Neural progenitor cell (in vitro differentiated cells): ENCODE measurements at regions not wholly inside any gene's neighbourhood (a gene's known extent, or its start where the extent isn't known, plus 50 kb on each side); places are given as distances from the start of the nearest gene placed in this dataset.

ENCODE experiments used
- DNase-seq: peaks from one replicate; pipeline ENCODE4 v3.0.0-alpha.2; 2016; ENCODE audit warnings: low spot score
- H2AFZ ChIP-seq: fragments of 200-600 bp; sonication (generic); replicated peaks from 2 replicates; pipeline ENCODE4 v1.6.1; 2016; ENCODE audit warnings: antibody characterized with exemption
- H3F3A ChIP-seq: fragments of 200-600 bp; sonication (generic); 2 replicates; pipeline ENCODE4 v1.6.1; 2016; ENCODE audit warnings: antibody characterized with exemption, low read depth
- H3K27ac ChIP-seq: fragments of 200-600 bp; sonication (generic); 2 replicates; pipeline ENCODE4 v1.5.1; 2016; ENCODE audit warnings: mild to moderate bottlenecking
- H3K27me3 ChIP-seq: fragments of 200-600 bp; sonication (generic); 2 replicates; pipeline ENCODE4 v1.6.1; 2016; ENCODE audit warnings: mild to moderate bottlenecking, moderate library complexity
- H3K36me3 ChIP-seq: fragments of 200-600 bp; sonication (generic); 2 replicates; pipeline ENCODE4 v1.5.1; 2016
- H3K4me1 ChIP-seq: fragments of 200-600 bp; sonication (generic); 2 replicates; pipeline ENCODE4 v1.6.1; 2016; ENCODE audit warnings: mixed run types
- H3K4me2 ChIP-seq: fragments of 200-600 bp; sonication (generic); 2 replicates; pipeline ENCODE4 v1.6.1; 2016
- H3K4me3 ChIP-seq: fragments of 200-600 bp; sonication (generic); 2 replicates; pipeline ENCODE4 v1.5.1; 2016
- H3K79me2 ChIP-seq: fragments of 200-600 bp; sonication (generic); 2 replicates; pipeline ENCODE4 v1.6.1; 2016; ENCODE audit warnings: low read depth
- H3K9ac ChIP-seq: fragments of 200-600 bp; sonication (generic); 2 replicates; pipeline ENCODE4 v1.6.1; 2016
- H3K9me3 ChIP-seq: fragments of 200-600 bp; sonication (generic); 2 replicates; pipeline ENCODE4 v1.5.1; 2016; ENCODE audit warnings: low read depth
- H4K20me1 ChIP-seq: fragments of 200-600 bp; sonication (generic); 2 replicates; pipeline ENCODE4 v1.6.1; 2016; ENCODE audit warnings: low read depth
- H3K27ac Mint-ChIP-seq: 3 replicates; pipeline ENCODE4 v1.8.0; 2021; ENCODE audit warnings: mixed read lengths
- H3K27me3 Mint-ChIP-seq: 2 replicates; pipeline ENCODE4 v1.8.0; 2022; ENCODE audit warnings: low read depth, mild to moderate bottlenecking, inconsistent platforms, moderate library complexity, mixed read lengths; ENCODE audit not compliant: insufficient read depth
- H3K36me3 Mint-ChIP-seq: 3 replicates; pipeline ENCODE4 v1.8.0; 2021; ENCODE audit warnings: mixed read lengths
- H3K4me1 Mint-ChIP-seq: 3 replicates; pipeline ENCODE4 v1.8.0; 2021; ENCODE audit warnings: mixed read lengths
- H3K4me3 Mint-ChIP-seq: 3 replicates; pipeline ENCODE4 v1.8.0; 2021; ENCODE audit warnings: mild to moderate bottlenecking, moderate library complexity, mixed read lengths
- H3K9me3 Mint-ChIP-seq: 3 replicates; pipeline ENCODE4 v1.8.0; 2020; ENCODE audit warnings: mixed read lengths
- EZH2 ChIP-seq: fragments of 200-600 bp; sonication (generic); IDR thresholded peaks from 2 replicates; pipeline ENCODE4 v1.6.1; 2017; ENCODE audit warnings: antibody characterized with exemption, mild to moderate bottlenecking, moderate library complexity
- EZH2phosphoT487 ChIP-seq: fragments of 200-600 bp; sonication (generic); IDR thresholded peaks from 2 replicates; pipeline ENCODE4 v1.6.1; 2017; ENCODE audit warnings: antibody characterized with exemption
- TF ChIP-seq, protein P1 (sequence below): fragments of 200-600 bp; sonication (generic); IDR thresholded peaks from 2 replicates; pipeline ENCODE4 v1.5.1; 2017; ENCODE audit warnings: antibody characterized with exemption, mild to moderate bottlenecking

DNA sequence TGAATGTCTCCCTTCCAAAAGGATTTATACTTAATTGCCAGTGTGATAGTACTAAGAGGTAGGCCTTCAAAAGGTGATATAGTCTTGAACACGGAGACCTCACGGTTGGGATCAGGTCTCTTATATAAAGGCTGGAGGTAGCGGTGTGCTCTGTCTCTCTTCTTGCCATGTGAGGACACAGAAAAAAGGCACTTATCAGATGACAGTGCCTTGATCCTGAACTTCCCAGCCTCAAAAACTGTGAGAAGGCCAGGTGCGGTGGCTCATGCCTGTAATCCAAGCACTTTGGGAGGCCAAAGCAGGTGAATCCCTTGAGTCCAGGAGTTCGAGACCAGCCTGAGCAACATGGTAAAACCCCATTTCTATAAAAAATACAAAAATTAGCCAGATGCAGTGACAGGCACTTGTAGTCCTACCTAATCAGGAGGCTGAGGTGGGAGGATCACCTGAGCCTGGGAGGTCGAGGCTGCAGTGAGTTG, 108.9 kb upstream of the TOP3B start:
- no peaks in the 10 kb centered on the region for H3K4me1 Mint-ChIP-seq
- H3K27me3 Mint-ChIP-seq, result no peaks in the 10 kb centered on the region
- no peaks in the 10 kb centered on the region for H3K9me3 Mint-ChIP-seq

DNA sequence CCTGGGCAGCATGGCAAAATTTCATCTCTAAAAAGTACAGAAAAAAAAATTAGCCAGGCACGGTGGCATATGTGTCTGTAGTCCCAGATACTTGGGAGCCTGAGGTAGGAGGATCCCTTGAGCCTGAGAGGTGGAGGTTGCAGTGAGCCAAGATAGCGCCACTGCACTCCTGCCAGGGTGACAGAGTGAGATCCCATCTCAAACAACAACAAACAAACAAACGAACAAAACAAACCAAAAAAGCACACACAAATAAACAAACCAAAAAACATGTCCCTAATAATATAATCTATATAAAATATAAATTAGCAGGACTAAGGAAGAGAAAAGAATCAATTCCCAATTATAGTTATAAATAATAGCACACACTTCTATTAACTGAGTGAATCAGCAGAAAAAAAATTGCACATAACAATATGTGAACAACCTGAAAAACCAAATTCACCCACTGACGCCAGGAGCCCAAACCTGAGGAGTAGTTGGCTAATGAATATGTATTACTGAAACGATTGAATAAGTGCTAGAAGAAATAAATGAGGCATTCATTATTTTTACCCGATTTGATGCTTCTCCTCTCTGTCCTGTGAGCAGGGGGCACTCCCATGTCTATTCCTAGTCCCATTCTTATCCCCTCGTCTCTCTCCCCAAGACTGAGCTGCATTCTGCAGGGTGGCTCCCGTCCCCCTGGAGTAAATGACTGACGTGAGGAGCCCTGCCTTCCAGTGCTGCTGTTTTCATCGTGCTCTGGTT, 108.2 kb upstream of the TOP3B start:
- H3K9ac ChIP-seq, result no peak overlapping the region
- H3K9me3 ChIP-seq, result no peaks in the 10 kb centered on the region
- no peaks in the 10 kb centered on the region for H3K9me3 Mint-ChIP-seq
- no peaks in the 10 kb centered on the region for H4K20me1 ChIP-seq
- no peak overlapping the region for H3K27ac Mint-ChIP-seq
- no peaks in the 10 kb centered on the region for H3K79me2 ChIP-seq
- H3K36me3 Mint-ChIP-seq, result no peaks in the 10 kb centered on the region
- H3K36me3 ChIP-seq, result no peaks in the 10 kb centered on the region
- no peaks in the 10 kb centered on the region for H3K4me1 ChIP-seq
- TF ChIP-seq EZH2phosphoT487 (no peak), EZH2 (no peak)
- TF ChIP-seq, protein P1, sequence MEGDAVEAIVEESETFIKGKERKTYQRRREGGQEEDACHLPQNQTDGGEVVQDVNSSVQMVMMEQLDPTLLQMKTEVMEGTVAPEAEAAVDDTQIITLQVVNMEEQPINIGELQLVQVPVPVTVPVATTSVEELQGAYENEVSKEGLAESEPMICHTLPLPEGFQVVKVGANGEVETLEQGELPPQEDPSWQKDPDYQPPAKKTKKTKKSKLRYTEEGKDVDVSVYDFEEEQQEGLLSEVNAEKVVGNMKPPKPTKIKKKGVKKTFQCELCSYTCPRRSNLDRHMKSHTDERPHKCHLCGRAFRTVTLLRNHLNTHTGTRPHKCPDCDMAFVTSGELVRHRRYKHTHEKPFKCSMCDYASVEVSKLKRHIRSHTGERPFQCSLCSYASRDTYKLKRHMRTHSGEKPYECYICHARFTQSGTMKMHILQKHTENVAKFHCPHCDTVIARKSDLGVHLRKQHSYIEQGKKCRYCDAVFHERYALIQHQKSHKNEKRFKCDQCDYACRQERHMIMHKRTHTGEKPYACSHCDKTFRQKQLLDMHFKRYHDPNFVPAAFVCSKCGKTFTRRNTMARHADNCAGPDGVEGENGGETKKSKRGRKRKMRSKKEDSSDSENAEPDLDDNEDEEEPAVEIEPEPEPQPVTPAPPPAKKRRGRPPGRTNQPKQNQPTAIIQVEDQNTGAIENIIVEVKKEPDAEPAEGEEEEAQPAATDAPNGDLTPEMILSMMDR, result no peak
- DNase-seq, result no peak
- no peaks in the 10 kb centered on the region for H3K4me1 Mint-ChIP-seq
- no peak overlapping the region for H3K4me2 ChIP-seq
- no peak overlapping the region for H3K4me3 ChIP-seq
- no peaks in the 10 kb centered on the region for H3K27me3 Mint-ChIP-seq
- H3K4me3 Mint-ChIP-seq, result no peak overlapping the region
- H3F3A ChIP-seq, result no peaks in the 10 kb centered on the region
- H3K27ac ChIP-seq, result no peak overlapping the region
- H3K27me3 ChIP-seq, result peaks cover 100% of the 10 kb centered on the region
- no peak overlapping the region for H2AFZ ChIP-seq

More for the DNA sequence above, 108.9 kb upstream of the TOP3B start:
- Mint-ChIP-seq H3K27ac (no peak overlapping the region), H3K4me3 (no peak overlapping the region), H3K36me3 (no peaks in the 10 kb centered on the region)
- H4K20me1 ChIP-seq, result no peaks in the 10 kb centered on the region
- no peaks in the 10 kb centered on the region for H3K36me3 ChIP-seq
- H3F3A ChIP-seq, result no peaks in the 10 kb centered on the region
- no peak overlapping the region for H3K9ac ChIP-seq
- TF ChIP-seq EZH2phosphoT487 (no peak), EZH2 (no peak)
- TF ChIP-seq, protein P1, result no peak
- H3K4me3 ChIP-seq, result no peak overlapping the region
- peaks cover 100% of the 10 kb centered on the region for H3K27me3 ChIP-seq
- H3K9me3 ChIP-seq, result no peaks in the 10 kb centered on the region
- no peak overlapping the region for H3K27ac ChIP-seq
- DNase-seq, result no peak
- no peaks in the 10 kb centered on the region for H3K79me2 ChIP-seq
- no peak overlapping the region for H3K4me2 ChIP-seq
- no peak overlapping the region for H2AFZ ChIP-seq
- H3K4me1 ChIP-seq, result no peaks in the 10 kb centered on the region

- no peak overlapping the region for H3K4me3 Mint-ChIP-seq
- H3K4me2 ChIP-seq, result no peak overlapping the region
- no peak overlapping the region for H3K27ac ChIP-seq
- H3K27me3 Mint-ChIP-seq, result no peaks in the 10 kb centered on the region
- TF ChIP-seq EZH2phosphoT487 (no peak), EZH2 (no peak)
- no peaks in the 10 kb centered on the region for H3K79me2 ChIP-seq
- no peaks in the 10 kb centered on the region for H3K4me1 ChIP-seq
- no peaks in the 10 kb centered on the region for H3K9me3 Mint-ChIP-seq
- no peak overlapping the region for H3K27ac Mint-ChIP-seq
- H3K36me3 Mint-ChIP-seq, result no peaks in the 10 kb centered on the region
- no peaks in the 10 kb centered on the region for H3F3A ChIP-seq
- peaks cover 100% of the 10 kb centered on the region for H3K27me3 ChIP-seq
- H2AFZ ChIP-seq, result no peak overlapping the region
- H3K4me1 Mint-ChIP-seq, result no peaks in the 10 kb centered on the region
- H4K20me1 ChIP-seq, result no peaks in the 10 kb centered on the region
- H3K9ac ChIP-seq, result no peak overlapping the region
- DNase-seq, result no peak
- H3K4me3 ChIP-seq, result no peak overlapping the region
- no peaks in the 10 kb centered on the region for H3K36me3 ChIP-seq
- H3K9me3 ChIP-seq, result no peaks in the 10 kb centered on the region
These were observed 107.1 kb upstream of the TOP3B start for GRCh38 chr22:22089459-22090308.
